Stimulated activated CD4-positive, alpha-beta T cell treated with anti-CD3 and anti-CD28 coated beads, Interleukin-1b, Interleukin-23, amount 100 ng/mL, for 4 hours (primary cell): ENCODE measurements at regions not wholly inside any gene's neighbourhood (a gene's known extent, or its start where the extent isn't known, plus 50 kb on each side); places are given as distances from the start of the nearest gene placed in this dataset.
A peak's percentile ranks its signal among the peaks of the same experiment; 100 is the strongest.

Experiments used
- DNase-seq, 2 donors: peaks; one replicate each; pipeline ENCODE4 v3.0.0-alpha.2; 2020; ENCODE audit warnings: low read depth in 2 of 2

GRCh38 chr7:36802459-36803135, 78.3 kb upstream of the AOAH start:
- no peak for DNase-seq

GRCh38 chr7:36796850-36797536, 72.7 kb upstream of the AOAH start:
- DNase-seq: no peak

GRCh38 chr7:36795451-36796021, 71.2 kb upstream of the AOAH start:
- DNase-seq: no peak

- DNase-seq: no peak
These were observed 70.4 kb upstream of the AOAH start for GRCh38 chr7:36794689-36795088.

- DNase-seq: no peak
These were observed 68.1 kb upstream of the AOAH start for GRCh38 chr7:36792421-36792820.

GRCh38 chr7:36790311-36790787, 66.1 kb upstream of the AOAH start:
- no peak for DNase-seq

- DNase-seq: no peak
These were observed 64.7 kb upstream of the AOAH start for GRCh38 chr7:36788825-36789470.

GRCh38 chr7:36787933-36788378, 63.7 kb upstream of the AOAH start:
- DNase-seq: no peak

GRCh38 chr7:36784991-36785940, 61.0 kb upstream of the AOAH start:
- peak; percentile 10 to 36 for DNase-seq

- DNase-seq: no peak
These were observed 56.9 kb upstream of the AOAH start for GRCh38 chr7:36781011-36781738.

- DNase-seq: no peak
These were observed 53.6 kb upstream of the AOAH start for GRCh38 chr7:36777855-36778254.

- DNase-seq: peak in 1 of 2 donors; percentile 15
These were observed 52.8 kb upstream of the AOAH start for GRCh38 chr7:36777062-36777461.

GRCh38 chr7:36775676-36776075, 51.4 kb upstream of the AOAH start:
- no peak for DNase-seq

- no peak for DNase-seq
These were observed 50.8 kb upstream of the AOAH start for GRCh38 chr7:36775061-36775620.
